HCT116 (cell line): ENCODE measurements at regions not wholly inside any gene's neighbourhood (a gene's known extent, or its start where the extent isn't known, plus 50 kb on each side); places are given as distances from the start of the nearest gene placed in this dataset.

Experiments
- ATAC-seq: fragments of 200-7000 bp; cut with Tn5 transposase; 2 replicates; pipeline ENCODE4 v1.9.1; 2020; ENCODE audit warnings: mild to moderate bottlenecking, moderate library complexity
- BruUV-seq: library from RNA; stranded (reverse); fragments of 400-500 nt; replicated peaks from 2 replicates; lab custom pipeline; 2021; lab: Mats Ljungman, UMichigan
- CTCF ChIA-PET: fragments of 300-600 bp; sonication (Branson Sonifier 250); formaldehyde crosslinking; loops from one replicate; lab custom pipeline; 2021; ENCODE audit warnings: antibody characterized with exemption; lab: Charles Lee
- POLR2A ChIA-PET: fragments of 300-600, 350-600 bp; sonication (Branson Sonifier 250); formaldehyde crosslinking; loops from one replicate; lab custom pipeline; 2021; ENCODE audit warnings: antibody characterized with exemption; lab: Charles Lee
- RAD21 ChIA-PET, 2 experiments: fragments of 300-600 bp; sonication (Branson Sonifier 250); formaldehyde crosslinking; loops; one replicate each; lab custom pipeline; 2023; ENCODE audit warnings: low total read pairs in 2 of 2; ENCODE audit not compliant: uncharacterized antibody in 2 of 2, unreplicated experiment in 2 of 2, low non-redundant PET in 1 of 2; lab: Charles Lee
- DNase-seq: peaks from one replicate; pipeline ENCODE4 v3.0.0-alpha.2; 2010; ENCODE audit warnings: low read depth, low spot score
- H2AFZ ChIP-seq: fragments of 200-600 bp; shearing (Covaris generic), sonication (generic); 2 replicates; pipeline ENCODE4 v1.6.1; 2017; ENCODE audit warnings: low read depth, mixed run types, mixed read lengths, antibody characterized with exemption, low read length; ENCODE audit not compliant: poor library complexity, severe bottlenecking
- H3K27ac ChIP-seq: 2 replicates; pipeline ENCODE4 v1.5.1; 2012; ENCODE audit warnings: low read depth, low read length
- H3K27me3 ChIP-seq: fragments of 200-600 bp; sonication (generic); 2 replicates; pipeline ENCODE4 v1.6.1; 2016; ENCODE audit warnings: mixed run types, low read length, mixed read lengths; ENCODE audit not compliant: insufficient read depth
- H3K36me3 ChIP-seq, 2 experiments: fragments of 200-500 bp in 1 of 2; fragments of 200-600 bp in 1 of 2; sonication (Bioruptor generic) in 1 of 2; sonication (generic) in 1 of 2; 2 replicates each; pipeline versions ENCODE4 v1.5.1 to v1.6.1; 2014 to 2016; ENCODE audit warnings: low read length in 2 of 2, inconsistent platforms in 1 of 2, mixed read lengths in 1 of 2, mixed run types in 1 of 2; ENCODE audit not compliant: insufficient read depth in 2 of 2, control insufficient read depth in 1 of 2
- H3K4me1 ChIP-seq, 2 experiments: fragments of 200-600 bp in 1 of 2; sonication (generic) in 1 of 2; 2 replicates each; pipeline versions ENCODE4 v1.5.1 to v1.6.1; 2012 to 2017; ENCODE audit warnings: low read length in 2 of 2, inconsistent platforms in 1 of 2, mild to moderate bottlenecking in 1 of 2, mixed read lengths in 1 of 2, mixed run types in 1 of 2, moderate library complexity in 1 of 2; ENCODE audit not compliant: insufficient read depth in 2 of 2, control insufficient read depth in 1 of 2
- H3K4me2 ChIP-seq: fragments of 200-600 bp; sonication (generic); 2 replicates; pipeline ENCODE4 v1.6.1; 2017; ENCODE audit warnings: mixed run types, low read length, mixed read lengths
- H3K4me3 ChIP-seq, 2 experiments: fragments of 200-600 bp in 1 of 2; sonication (generic) in 1 of 2; replicated peaks in 1 of 2; 2 replicates each; pipeline ENCODE4 v1.5.1; 2011 to 2016; ENCODE audit warnings: low read length in 2 of 2, control low read depth in 1 of 2, low read depth in 1 of 2, mild to moderate bottlenecking in 1 of 2, mixed read lengths in 1 of 2, mixed run types in 1 of 2
- H3K79me2 ChIP-seq: fragments of 200-600 bp; sonication (generic); 2 replicates; pipeline ENCODE4 v1.6.1; 2017; ENCODE audit warnings: mild to moderate bottlenecking, mixed run types, low read length, moderate library complexity, mixed read lengths; ENCODE audit not compliant: insufficient read depth
- H3K9ac ChIP-seq: fragments of 200-600 bp; sonication (generic); 2 replicates; pipeline ENCODE4 v1.6.1; 2016; ENCODE audit warnings: low read length, mixed read lengths
- H3K9me2 ChIP-seq: fragments of 200-600 bp; sonication (generic), shearing (Covaris generic); 2 replicates; pipeline ENCODE4 v1.6.1; 2017; ENCODE audit warnings: mixed run types, mild to moderate bottlenecking, moderate library complexity; ENCODE audit not compliant: insufficient read depth
- H3K9me3 ChIP-seq, 2 experiments: fragments of 200-500 bp in 1 of 2; fragments of 200-600 bp in 1 of 2; sonication (Bioruptor generic) in 1 of 2; sonication (generic) in 1 of 2; 2 replicates each; pipeline ENCODE4 v1.6.1; 2014 to 2017; ENCODE audit warnings: low read length in 2 of 2, mixed read lengths in 2 of 2, inconsistent platforms in 1 of 2, low read depth in 1 of 2, mild to moderate bottlenecking in 1 of 2, mixed run types in 1 of 2, moderate library complexity in 1 of 2; ENCODE audit not compliant: control insufficient read depth in 1 of 2, insufficient read depth in 1 of 2
- H4K20me1 ChIP-seq: fragments of 200-600 bp; sonication (generic), shearing (Covaris generic); 2 replicates; pipeline ENCODE4 v1.6.1; 2017; ENCODE audit warnings: mixed run types, mild to moderate bottlenecking, moderate library complexity; ENCODE audit not compliant: insufficient read depth
- CBX3 ChIP-seq: IDR thresholded peaks from 2 replicates; pipeline ENCODE4 v1.6.1; 2012; ENCODE audit warnings: low read depth
- CEBPB ChIP-seq: IDR thresholded peaks from 2 replicates; pipeline ENCODE4 v1.6.1; 2012; ENCODE audit warnings: low read depth
- CTCF ChIP-seq, 3 experiments: fragments of 200-600 bp in 1 of 3; sonication (generic) in 1 of 3; IDR thresholded peaks in 2 of 3; conservative IDR thresholded peaks in 1 of 3; 2 replicates each; pipeline ENCODE4 v1.5.1; 2012 to 2017; ENCODE audit warnings: low read depth in 2 of 3, low read length in 2 of 3, antibody characterized with exemption in 1 of 3, borderline replicate concordance in 1 of 3, control low read depth in 1 of 3, mild to moderate bottlenecking in 1 of 3, mixed read lengths in 1 of 3, mixed run types in 1 of 3, moderate library complexity in 1 of 3; ENCODE audit not compliant: insufficient read depth in 1 of 3
- ELF1 ChIP-seq: IDR thresholded peaks from 2 replicates; pipeline ENCODE4 v1.6.1; 2012; ENCODE audit warnings: low read depth, borderline replicate concordance
- EZH2 ChIP-seq: fragments of 200-600 bp; sonication (generic); IDR thresholded peaks from 2 replicates; pipeline ENCODE4 v1.6.1; 2017; ENCODE audit warnings: antibody characterized with exemption, mixed run types
- EZH2phosphoT487 ChIP-seq: fragments of 200-600 bp; IDR thresholded peaks from 2 replicates; pipeline ENCODE4 v1.6.1; 2018; ENCODE audit warnings: antibody characterized with exemption, borderline replicate concordance
- JUND ChIP-seq: IDR thresholded peaks from 2 replicates; pipeline ENCODE4 v1.6.1; 2012
- POLR2A ChIP-seq: IDR thresholded peaks from 2 replicates; pipeline ENCODE4 v1.7.0; 2011; ENCODE audit warnings: borderline replicate concordance; ENCODE audit not compliant: insufficient read depth, insufficient read length; ENCODE audit errors: extremely low read depth
- POLR2AphosphoS5 ChIP-seq: IDR thresholded peaks from 2 replicates; pipeline ENCODE4 v1.6.1; 2011; ENCODE audit warnings: mild to moderate bottlenecking, low read depth, low read length, moderate library complexity
- RAD21 ChIP-seq: IDR thresholded peaks from 2 replicates; pipeline ENCODE4 v1.6.1; 2012; ENCODE audit warnings: low read depth, mild to moderate bottlenecking
- SIN3A ChIP-seq: IDR thresholded peaks from 2 replicates; pipeline ENCODE4 v1.6.1; 2012; ENCODE audit warnings: low read depth
- SP1 ChIP-seq: IDR thresholded peaks from 2 replicates; pipeline ENCODE4 v1.6.1; 2012; ENCODE audit warnings: low read depth
- SRF ChIP-seq: IDR thresholded peaks from 2 replicates; pipeline ENCODE4 v1.6.1; 2012; ENCODE audit warnings: low read depth
- TCF7L2 ChIP-seq: IDR thresholded peaks from 2 replicates; pipeline ENCODE4 v1.7.0; 2011; ENCODE audit warnings: borderline replicate concordance, inconsistent platforms; ENCODE audit not compliant: insufficient read depth, insufficient read length; ENCODE audit errors: extremely low read depth
- ZBTB33 ChIP-seq: IDR thresholded peaks from 2 replicates; pipeline ENCODE4 v1.6.1; 2011; ENCODE audit warnings: mild to moderate bottlenecking, low read length, moderate library complexity; ENCODE audit not compliant: insufficient replicate concordance; ENCODE audit errors: extremely low read depth
- ZFX ChIP-seq: fragments of 450-650 bp; IDR thresholded peaks from 2 replicates; pipeline ENCODE4 v1.6.1; 2017
- ZNF274 ChIP-seq: fragments of 200-500 bp; sonication (Bioruptor generic); IDR thresholded peaks from 2 replicates; pipeline ENCODE4 v1.6.1; 2014; ENCODE audit warnings: mild to moderate bottlenecking, low read depth, low read length, inconsistent platforms
- intact Hi-C: fragments of 100-400 bp; cut with micrococcal nuclease; formaldehyde crosslinking; loops from 2 replicates; pipeline ENCODE4 v1.10.0; 2022

GRCh38 chr11:82045748-82046457 lies 687.8 kb downstream of the FAM181B start:
- Histone ChIP-seq H3K27ac (no peak overlapping the region), H3K4me1 (no peaks in the 10 kb centered on the region), H3K9me2 (no peaks in the 10 kb centered on the region), H3K9me3 (peaks cover 9 to 14% of the 10 kb centered on the region in 2 experiments; a peak in 2 of 4 replicates), H3K4me3 (no peak overlapping the region), H3K36me3 (no peaks in the 10 kb centered on the region), H3K4me2 (no peak overlapping the region), H3K9ac (no peak overlapping the region), H3K27me3 (no peaks in the 10 kb centered on the region), H2AFZ (no peak overlapping the region), H3K79me2 (no peaks in the 10 kb centered on the region), H4K20me1 (no peaks in the 10 kb centered on the region)
- RAD21 ChIA-PET, result no interaction called here
- ATAC-seq (no peak), DNase-seq (no peak)
- POLR2A ChIA-PET, result no interaction called here
- CTCF ChIA-PET, result no interaction called here
- BruUV-seq, result no TSS peak
- TF ChIP-seq CEBPB (no peak), SP1 (no peak), EZH2 (no peak), JUND (no peak), ZNF274 (no peak), EZH2phosphoT487 (no peak), ZFX (no peak), CTCF (IDR thresholded peaks at IDR 0.05 in 2 of 3, conservative IDR thresholded peaks at IDR 0.05 in 1 of 3; ENCODE audit: borderline replicate concordance in 1 of 3, insufficient read depth in 1 of 3, low read depth in 2 of 3, low read length in 2 of 3) (no peak), ELF1 (no peak), SRF (no peak), ZBTB33 (no peak), POLR2AphosphoS5 (no peak), POLR2A (no peak), TCF7L2 (no peak), CBX3 (no peak), SIN3A (no peak), RAD21 (no peak)
- intact Hi-C loops, result no loop called here
